Naive thymus-derived CD8-positive, alpha-beta T cell (primary cell): ENCODE measurements at regions not wholly inside any gene's neighbourhood (a gene's known extent, or its start where the extent isn't known, plus 50 kb on each side); places are given as distances from the start of the nearest gene placed in this dataset.
"Not testable (repeated sequence)": the region's sequence is repeated elsewhere in the genome, so short reads cannot be mapped to it uniquely, and the experiment has no call there.

Experiments used
- ATAC-seq, 2 donors: fragments of 150-1000 bp; cut with Tn5 transposase in 1 of 2; sonication (Bioruptor Pico), chemical (Tn5 transposase) in 1 of 2; 1 replicate in 1 of 2; 2 replicates in 1 of 2; pipeline ENCODE4 v1.10.0; 2021; ENCODE audit warnings: mild to moderate bottlenecking in 2 of 2, moderate library complexity in 2 of 2
- POLR2A ChIA-PET: fragments of 350-600 bp; sonication (Branson Sonifier 250); formaldehyde crosslinking; loops from one replicate; lab custom pipeline; 2021; ENCODE audit warnings: antibody characterized with exemption; lab: Charles Lee
- DNase-seq, 10 donors: peaks; one replicate each; pipeline versions ENCODE4 v3.0.0 to v3.0.0-alpha.2; 2020 to 2022
- H3K27ac Mint-ChIP-seq, 10 donors: one replicate each; pipeline ENCODE4 v1.8.0; 2020 to 2022; ENCODE audit warnings: mild to moderate bottlenecking in 10 of 10, mixed read lengths in 10 of 10, moderate library complexity in 4 of 10, inconsistent platforms in 1 of 10
- H3K27me3 Mint-ChIP-seq, 5 donors: one replicate each; pipeline ENCODE4 v1.8.0; 2021 to 2022; ENCODE audit warnings: mixed read lengths in 5 of 5
- H3K36me3 Mint-ChIP-seq, 3 donors: one replicate each; pipeline ENCODE4 v1.8.0; 2020 to 2022; ENCODE audit warnings: mixed read lengths in 3 of 3, mild to moderate bottlenecking in 2 of 3, inconsistent platforms in 1 of 3
- H3K4me1 Mint-ChIP-seq, 4 donors: one replicate each; pipeline ENCODE4 v1.8.0; 2021 to 2022; ENCODE audit warnings: mixed read lengths in 4 of 4
- H3K4me3 Mint-ChIP-seq, 10 donors: one replicate each; pipeline ENCODE4 v1.8.0; 2020 to 2022; ENCODE audit warnings: mild to moderate bottlenecking in 10 of 10, mixed read lengths in 10 of 10, moderate library complexity in 6 of 10, inconsistent platforms in 1 of 10
- H3K9me3 Mint-ChIP-seq, 9 donors: one replicate each; pipeline ENCODE4 v1.8.0; 2020 to 2022; ENCODE audit warnings: mixed read lengths in 9 of 9, mild to moderate bottlenecking in 3 of 9, inconsistent platforms in 1 of 9, moderate library complexity in 1 of 9

DNA sequence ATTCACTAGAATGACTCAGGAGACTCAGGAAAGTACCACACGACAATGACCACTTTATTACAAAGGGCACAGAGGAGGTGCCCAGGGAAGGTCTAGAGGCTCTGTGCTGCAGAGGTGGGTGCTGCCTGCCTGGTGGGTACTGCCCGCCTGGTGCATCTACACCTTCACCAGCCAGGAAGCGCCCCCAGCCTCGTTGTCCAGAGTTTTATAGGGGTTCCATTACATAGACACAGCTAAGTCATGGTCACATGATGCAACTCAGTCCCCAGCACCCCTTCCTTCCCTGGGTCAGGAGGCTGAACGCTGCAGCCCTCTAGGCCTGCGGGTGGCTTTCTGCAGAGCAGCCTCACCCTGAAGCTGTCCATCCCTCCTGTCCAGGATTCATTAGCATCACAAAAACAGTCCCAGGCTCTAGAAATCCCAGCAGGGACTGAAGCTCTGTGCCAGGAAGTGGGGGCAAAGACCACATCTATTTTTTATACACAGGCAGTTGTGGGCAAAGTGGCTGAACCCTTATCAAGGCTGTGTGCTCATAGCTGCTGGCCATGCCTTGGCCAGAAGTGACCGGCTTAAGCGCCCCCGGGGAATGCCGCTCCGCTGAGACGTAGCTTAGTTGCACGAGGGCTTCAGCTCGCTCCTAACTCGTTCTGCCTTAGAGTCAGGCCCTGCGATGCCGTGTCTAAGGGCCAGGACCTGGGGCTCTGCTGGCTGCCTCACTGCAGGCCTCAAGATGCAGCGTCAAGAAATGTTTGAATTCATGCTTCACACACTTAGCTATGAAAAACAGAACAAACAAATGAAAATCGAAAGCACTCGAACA lies 219.0 kb downstream of the GLRX3 start:
- peaks cover 0 to 10% (median 0%) of the 10 kb centered on the region in 5 donors for H3K27me3 Mint-ChIP-seq
- H3K4me3 Mint-ChIP-seq = no peak overlapping the region
- no peaks in the 10 kb centered on the region for H3K36me3 Mint-ChIP-seq
- peaks cover 0 to 10% (median 0%) of the 10 kb centered on the region in 9 donors for H3K9me3 Mint-ChIP-seq
- ATAC-seq (no peak), DNase-seq (no peak)
- H3K27ac Mint-ChIP-seq = no peak overlapping the region
- no peaks in the 10 kb centered on the region for H3K4me1 Mint-ChIP-seq
- POLR2A ChIA-PET = no interaction called here

DNA sequence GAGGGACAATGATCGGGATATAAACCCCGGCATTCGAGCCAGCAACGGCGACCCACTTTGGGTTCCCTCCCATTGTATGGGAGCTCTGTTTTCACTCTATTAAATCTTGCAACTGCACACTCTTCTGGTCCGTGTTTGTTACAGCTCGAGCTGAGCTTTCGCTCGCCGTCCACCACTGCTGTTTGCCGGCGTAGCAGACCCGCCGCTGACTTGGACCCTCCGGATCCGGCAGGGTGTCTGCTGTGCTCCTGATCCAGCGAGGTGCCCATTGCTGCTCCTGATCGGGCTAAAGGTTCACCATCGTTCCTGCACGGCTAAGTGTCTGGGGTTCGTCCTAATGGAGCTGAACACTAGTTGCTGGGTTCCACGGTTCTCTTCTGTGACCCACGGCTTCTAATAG lies 220.2 kb downstream of the GLRX3 start:
- H3K36me3 Mint-ChIP-seq, POLR2A ChIA-PET, H3K9me3 Mint-ChIP-seq, H3K27me3 Mint-ChIP-seq, DNase-seq, H3K4me1 Mint-ChIP-seq, H3K4me3 Mint-ChIP-seq, H3K27ac Mint-ChIP-seq, ATAC-seq: not testable (repeated sequence)

DNA sequence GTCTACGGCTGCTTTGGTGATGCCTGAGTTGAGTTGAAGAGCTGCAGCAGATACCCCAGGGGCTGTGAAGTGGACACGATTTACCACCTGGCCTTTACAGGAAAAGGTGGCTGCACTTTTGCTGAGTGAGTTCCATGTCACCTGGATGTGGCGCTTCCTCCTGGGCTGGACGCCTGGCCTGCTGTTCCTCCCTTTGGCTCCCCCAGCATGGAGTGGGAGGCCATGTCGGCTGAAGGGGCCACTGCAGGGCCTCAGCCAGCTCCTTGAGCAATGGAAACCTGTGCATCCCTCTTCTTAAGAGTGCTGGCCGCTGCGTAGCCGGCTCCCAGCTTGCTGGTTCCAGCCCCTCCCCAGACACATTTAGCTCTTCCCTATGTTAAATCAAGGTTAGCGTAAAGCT lies 221.0 kb downstream of the GLRX3 start:
- ATAC-seq (no peak), DNase-seq (no peak)
- Mint-ChIP-seq H3K36me3 (no peaks in the 10 kb centered on the region), H3K4me3 (no peak overlapping the region), H3K27me3 (peaks cover 0 to 4% (median 2%) of the 10 kb centered on the region in 5 donors), H3K9me3 (peaks cover 0 to 10% (median 0%) of the 10 kb centered on the region in 9 donors), H3K27ac (no peak overlapping the region), H3K4me1 (no peaks in the 10 kb centered on the region)
- POLR2A ChIA-PET = no interaction called here

- DNase-seq (no peak), ATAC-seq (no peak)
- H3K27me3 Mint-ChIP-seq = peaks cover 0 to 4% (median 2%) of the 10 kb centered on the region in 5 donors
- no peaks in the 10 kb centered on the region for H3K36me3 Mint-ChIP-seq
- POLR2A ChIA-PET = no interaction called here
- peaks cover 0 to 10% (median 0%) of the 10 kb centered on the region in 9 donors for H3K9me3 Mint-ChIP-seq
- no peaks in the 10 kb centered on the region for H3K4me1 Mint-ChIP-seq
- no peak overlapping the region for H3K27ac Mint-ChIP-seq
- H3K4me3 Mint-ChIP-seq = no peak overlapping the region
Measured at GRCh38 chr10:130357951-130358350, 221.8 kb downstream of the GLRX3 start.

GRCh38 chr10:130358981-130359650 lies 222.9 kb downstream of the GLRX3 start:
- peaks cover 0 to 4% (median 3%) of the 10 kb centered on the region in 5 donors for H3K27me3 Mint-ChIP-seq
- peaks cover 0 to 10% (median 0%) of the 10 kb centered on the region in 9 donors for H3K9me3 Mint-ChIP-seq
- no peaks in the 10 kb centered on the region for H3K4me1 Mint-ChIP-seq
- H3K36me3 Mint-ChIP-seq = no peaks in the 10 kb centered on the region
- DNase-seq (no peak), ATAC-seq (no peak)
- H3K4me3 Mint-ChIP-seq = no peak overlapping the region
- no peak overlapping the region for H3K27ac Mint-ChIP-seq
- POLR2A ChIA-PET = no interaction called here

DNA sequence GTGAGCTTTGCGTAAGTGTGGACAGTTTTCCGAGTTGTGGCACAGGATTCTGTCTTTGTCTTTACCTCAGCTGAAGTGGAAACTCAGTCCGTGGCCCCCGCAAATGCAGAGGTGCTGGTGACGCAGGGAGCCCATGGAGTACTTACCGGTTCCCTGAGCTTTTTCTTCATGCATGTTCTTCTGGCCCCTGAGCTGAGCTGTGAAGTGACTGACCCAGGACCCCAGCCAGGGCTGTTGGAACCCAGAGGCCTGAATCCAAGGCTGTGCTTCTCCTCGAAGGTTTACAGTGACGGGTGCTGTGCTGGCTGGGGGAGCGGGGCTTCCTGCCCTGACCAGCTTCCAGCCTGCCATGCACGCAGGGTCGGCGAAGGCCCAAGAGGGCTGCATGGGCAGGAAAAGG lies 223.5 kb downstream of the GLRX3 start:
- no peak for DNase-seq
- POLR2A ChIA-PET = no interaction called here

GRCh38 chr10:130360826-130361311 lies 224.7 kb downstream of the GLRX3 start:
- ATAC-seq (no peak), DNase-seq (no peak)
- H3K9me3 Mint-ChIP-seq = peaks cover 0 to 10% (median 0%) of the 10 kb centered on the region in 9 donors
- POLR2A ChIA-PET = no interaction called here
- no peak overlapping the region for H3K27ac Mint-ChIP-seq
- no peaks in the 10 kb centered on the region for H3K36me3 Mint-ChIP-seq
- no peaks in the 10 kb centered on the region for H3K4me1 Mint-ChIP-seq
- no peak overlapping the region for H3K4me3 Mint-ChIP-seq
- H3K27me3 Mint-ChIP-seq = peaks cover 1 to 9% (median 4%) of the 10 kb centered on the region in 5 donors

More for the DNA sequence above, 223.5 kb downstream of the GLRX3 start:
- Mint-ChIP-seq H3K27ac (no peak overlapping the region), H3K27me3 (peaks cover 0 to 9% (median 4%) of the 10 kb centered on the region in 5 donors), H3K4me3 (no peak overlapping the region), H3K36me3 (no peaks in the 10 kb centered on the region), H3K4me1 (no peaks in the 10 kb centered on the region), H3K9me3 (peaks cover 0 to 10% (median 0%) of the 10 kb centered on the region in 9 donors)
- no peak for ATAC-seq

- H3K27ac Mint-ChIP-seq = no peak overlapping the region
- ATAC-seq = no peak
- no peak overlapping the region for H3K4me3 Mint-ChIP-seq
- H3K36me3 Mint-ChIP-seq = no peaks in the 10 kb centered on the region
- peak in 1 of 10 donors; percentile 8 for DNase-seq
- H3K9me3 Mint-ChIP-seq = peaks cover 0 to 10% (median 0%) of the 10 kb centered on the region in 9 donors
- peaks cover 1 to 9% (median 4%) of the 10 kb centered on the region in 5 donors for H3K27me3 Mint-ChIP-seq
- H3K4me1 Mint-ChIP-seq = no peaks in the 10 kb centered on the region
- POLR2A ChIA-PET = no interaction called here
Measured at GRCh38 chr10:130361351-130362105, 225.3 kb downstream of the GLRX3 start.

DNA sequence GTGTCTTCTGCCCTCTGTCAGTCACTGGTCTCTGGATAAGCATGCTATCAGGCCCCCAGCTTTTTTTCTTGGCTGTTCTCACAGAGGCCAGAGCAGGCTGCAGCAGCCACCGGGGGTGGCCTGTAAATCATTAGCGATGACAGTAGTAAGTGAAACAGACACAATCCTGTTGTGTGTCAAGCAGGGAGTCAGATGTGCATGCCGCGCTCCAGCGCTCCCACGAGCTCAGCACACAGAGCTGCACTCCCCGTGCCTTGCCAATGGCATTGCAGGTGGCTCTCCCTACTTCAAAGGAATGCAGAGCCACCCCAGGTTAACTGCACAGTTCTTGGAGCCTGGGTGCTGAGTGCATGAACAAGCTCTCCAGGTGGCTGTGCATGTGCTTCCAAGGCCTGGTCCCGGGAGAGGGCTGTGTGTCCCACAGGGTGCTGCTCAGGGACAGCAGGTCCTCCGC lies 226.1 kb downstream of the GLRX3 start:
- no peak for DNase-seq
- POLR2A ChIA-PET = no interaction called here
- Mint-ChIP-seq H3K27me3 (peaks cover 1 to 9% (median 4%) of the 10 kb centered on the region in 5 donors), H3K27ac (no peak overlapping the region), H3K9me3 (peaks cover 0 to 10% (median 0%) of the 10 kb centered on the region in 9 donors), H3K4me1 (no peaks in the 10 kb centered on the region), H3K36me3 (no peaks in the 10 kb centered on the region), H3K4me3 (no peak overlapping the region)
- no peak for ATAC-seq

- Mint-ChIP-seq H3K27me3 (peaks cover 1 to 9% (median 4%) of the 10 kb centered on the region in 5 donors), H3K27ac (no peak overlapping the region), H3K36me3 (no peaks in the 10 kb centered on the region), H3K9me3 (peaks cover 0 to 10% (median 0%) of the 10 kb centered on the region in 9 donors), H3K4me1 (no peaks in the 10 kb centered on the region), H3K4me3 (no peak overlapping the region)
- ATAC-seq = no peak
- POLR2A ChIA-PET = no interaction called here
- DNase-seq = no peak
Measured at GRCh38 chr10:130363051-130363450, 226.9 kb downstream of the GLRX3 start.

DNA sequence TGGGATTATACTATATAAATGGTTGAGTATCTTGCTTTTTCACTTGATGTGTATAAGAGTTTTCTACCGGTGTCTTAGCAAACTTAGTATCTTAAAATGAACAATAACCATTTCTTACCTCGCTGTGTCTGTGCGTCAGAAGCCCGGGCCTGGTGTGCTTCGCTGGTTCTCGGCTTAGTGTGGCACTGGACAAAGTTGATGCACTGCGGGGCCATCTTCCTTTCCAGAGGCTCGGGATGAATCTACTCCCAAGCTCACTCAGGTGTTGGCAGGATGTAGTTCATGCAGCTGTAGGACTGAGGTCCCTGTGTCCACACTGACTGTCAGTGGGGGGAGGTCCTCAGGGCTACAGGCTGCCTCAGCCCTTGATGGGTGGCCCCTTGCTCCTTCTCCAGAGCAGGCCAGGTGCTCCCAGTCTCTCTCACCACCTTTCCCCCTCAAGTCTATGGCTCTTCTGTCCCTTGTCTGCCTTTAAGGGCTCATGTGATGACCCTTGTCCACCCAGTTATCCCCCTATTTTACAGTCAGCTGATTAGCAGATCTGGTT lies 227.8 kb downstream of the GLRX3 start:
- H3K9me3 Mint-ChIP-seq = peaks cover 0 to 10% (median 0%) of the 10 kb centered on the region in 9 donors
- no peak for ATAC-seq

DNA sequence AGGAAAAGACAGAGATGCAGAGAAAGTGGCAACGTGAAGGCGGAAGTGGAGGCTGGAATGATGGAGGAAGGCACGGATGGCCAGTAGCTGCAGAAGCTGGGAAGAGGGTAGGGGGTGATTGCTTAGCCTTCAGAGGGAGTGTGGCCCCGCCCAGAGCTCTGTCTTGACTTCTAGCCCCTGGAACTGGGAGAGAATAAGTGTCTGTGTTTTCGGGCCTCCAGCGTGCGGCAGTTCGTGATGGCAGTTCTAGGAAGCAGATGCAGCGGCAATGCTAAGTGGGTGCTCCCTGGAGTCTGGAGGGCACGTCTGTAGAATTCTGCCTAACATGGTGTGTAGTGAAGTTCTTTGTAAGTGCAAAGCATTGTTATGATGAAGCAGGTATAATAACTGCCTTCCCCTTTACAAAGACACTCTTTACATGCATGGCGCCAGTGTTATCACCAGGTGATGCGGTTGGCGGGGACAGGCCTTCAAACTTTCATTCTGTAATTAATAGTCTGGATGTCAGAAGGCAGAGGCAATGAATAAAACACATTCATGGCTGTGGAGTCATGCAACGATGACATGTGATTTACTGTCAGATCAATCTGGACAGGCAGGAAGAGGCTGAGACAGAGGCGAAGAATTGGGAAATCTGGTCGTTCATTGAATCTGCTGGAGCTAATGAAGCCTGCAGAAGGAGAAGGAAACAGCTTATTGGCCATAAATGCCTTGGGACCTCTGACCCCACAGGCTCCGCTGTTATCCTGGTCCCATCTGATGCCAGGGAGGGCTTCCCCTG lies 228.6 kb downstream of the GLRX3 start:
- POLR2A ChIA-PET = no interaction called here
- Mint-ChIP-seq H3K36me3 (no peaks in the 10 kb centered on the region), H3K4me3 (no peak overlapping the region), H3K27me3 (peaks cover 3 to 23% (median 4%) of the 10 kb centered on the region in 5 donors), H3K9me3 (peaks cover 0 to 10% (median 0%) of the 10 kb centered on the region in 9 donors), H3K4me1 (no peaks in the 10 kb centered on the region), H3K27ac (no peak overlapping the region)
- no peak for DNase-seq
- ATAC-seq = no peak

More for the DNA sequence above, 227.8 kb downstream of the GLRX3 start:
- H3K27ac Mint-ChIP-seq = no peak overlapping the region
- no peak for DNase-seq
- no peak overlapping the region for H3K4me3 Mint-ChIP-seq
- no peaks in the 10 kb centered on the region for H3K4me1 Mint-ChIP-seq
- H3K27me3 Mint-ChIP-seq = peaks cover 1 to 16% (median 4%) of the 10 kb centered on the region in 5 donors
- no peaks in the 10 kb centered on the region for H3K36me3 Mint-ChIP-seq
- POLR2A ChIA-PET = no interaction called here
